ENCODE measurements at regions not wholly inside any gene's neighbourhood (a gene's known extent, or its start where the extent isn't known, plus 50 kb on each side); places are given as distances from the start of the nearest gene placed in this dataset.
"Not testable (repeated sequence)": the region's sequence is repeated elsewhere in the genome, so short reads cannot be mapped to it uniquely, and the experiment has no call there.

GRCh38 chr7:116342125-116342524, 131.8 kb downstream of the TES start:
- no peak for DNase-seq

GRCh38 chr7:116347151-116347832, 137.0 kb downstream of the TES start:
- DNase-seq = no peak

GRCh38 chr7:116348346-116348745, 138.0 kb downstream of the TES start:
- DNase-seq = peak; percentile 26

GRCh38 chr7:116351966-116352365, 141.6 kb downstream of the TES start:
- DNase-seq = no peak

- no peak for DNase-seq
These were observed 143.3 kb downstream of the TES start for GRCh38 chr7:116353647-116354046.

GRCh38 chr7:116354171-116354545, 143.8 kb downstream of the TES start:
- DNase-seq = peak; percentile 84

- peak; percentile 95 for DNase-seq
These were observed 144.4 kb downstream of the TES start for GRCh38 chr7:116354546-116355423.

GRCh38 chr7:116355424-116355765, 144.1 kb upstream of the CAV2 start:
- DNase-seq = no peak

- no peak for DNase-seq
These were observed 143.1 kb upstream of the CAV2 start for GRCh38 chr7:116356333-116356965.

- peak; percentile 27 for DNase-seq
These were observed 142.6 kb upstream of the CAV2 start for GRCh38 chr7:116356979-116357378.

GRCh38 chr7:116357781-116358670, 141.5 kb upstream of the CAV2 start:
- DNase-seq = peak; percentile 72

- DNase-seq = no peak
These were observed 137.8 kb upstream of the CAV2 start for GRCh38 chr7:116361767-116362166.

GRCh38 chr7:116363637-116364432, 135.7 kb upstream of the CAV2 start:
- DNase-seq = peak; percentile 15

GRCh38 chr7:116364469-116364868, 135.1 kb upstream of the CAV2 start:
- DNase-seq = no peak

- no peak for DNase-seq
These were observed 133.7 kb upstream of the CAV2 start for GRCh38 chr7:116365797-116366196.

- no peak for DNase-seq
These were observed 132.2 kb upstream of the CAV2 start for GRCh38 chr7:116367171-116367813.

GRCh38 chr7:116368965-116369364, 130.6 kb upstream of the CAV2 start:
- no peak for DNase-seq

- not testable (repeated sequence) for DNase-seq
These were observed 128.0 kb upstream of the CAV2 start for GRCh38 chr7:116371536-116371935.

- DNase-seq = not testable (repeated sequence)
These were observed 126.3 kb upstream of the CAV2 start for GRCh38 chr7:116373229-116373628.

- DNase-seq = no peak
These were observed 121.8 kb upstream of the CAV2 start for GRCh38 chr7:116377721-116378120.

- no peak for DNase-seq
These were observed 119.5 kb upstream of the CAV2 start for GRCh38 chr7:116380025-116380424.

Measured in fibroblast of skin of right biceps (primary cell).